GM19467 (cell line): ENCODE measurements at regions not wholly inside any gene's neighbourhood (a gene's known extent, or its start where the extent isn't known, plus 50 kb on each side); places are given as distances from the start of the nearest gene placed in this dataset.

Source experiments
- ATAC-seq: cut with Tn5 transposase; IDR thresholded peaks from one replicate; pipeline ENCODE4 v1.9.1; 2021; ENCODE audit warnings: mild to moderate bottlenecking, moderate library complexity; ENCODE audit not compliant: unreplicated experiment

- no peak for ATAC-seq
These were observed 1215.7 kb upstream of the SLC10A2 start for GRCh38 chr13:104281910-104282309.

- no peak for ATAC-seq
These were observed 1204.5 kb upstream of the SLC10A2 start for GRCh38 chr13:104270731-104271130.

GRCh38 chr13:104267206-104267811, 1201.1 kb upstream of the SLC10A2 start:
- ATAC-seq: no peak

- ATAC-seq: no peak
These were observed 1190.5 kb upstream of the SLC10A2 start for GRCh38 chr13:104256701-104257100.

- no peak for ATAC-seq
These were observed 1187.0 kb upstream of the SLC10A2 start for GRCh38 chr13:104253063-104253680.

GRCh38 chr13:104251931-104252330, 1185.7 kb upstream of the SLC10A2 start:
- ATAC-seq: no peak

GRCh38 chr13:104246955-104247354, 1180.7 kb upstream of the SLC10A2 start:
- ATAC-seq: no peak

GRCh38 chr13:104206450-104207044, 1140.3 kb upstream of the SLC10A2 start:
- ATAC-seq: no peak

GRCh38 chr13:104204177-104204576, 1138.0 kb upstream of the SLC10A2 start:
- ATAC-seq: no peak

GRCh38 chr13:104198801-104199200, 1132.6 kb upstream of the SLC10A2 start:
- no peak for ATAC-seq

GRCh38 chr13:104196611-104197010, 1130.4 kb upstream of the SLC10A2 start:
- ATAC-seq: no peak

GRCh38 chr13:104181526-104182231, 1115.5 kb upstream of the SLC10A2 start:
- no peak for ATAC-seq

GRCh38 chr13:104170980-104171555, 1104.9 kb upstream of the SLC10A2 start:
- no peak for ATAC-seq

- no peak for ATAC-seq
These were observed 1097.8 kb upstream of the SLC10A2 start for GRCh38 chr13:104163866-104164630.

GRCh38 chr13:104160536-104160935, 1094.3 kb upstream of the SLC10A2 start:
- ATAC-seq: no peak

- no peak for ATAC-seq
These were observed 1077.7 kb upstream of the SLC10A2 start for GRCh38 chr13:104143760-104144416.

- no peak for ATAC-seq
These were observed 1074.3 kb upstream of the SLC10A2 start for GRCh38 chr13:104140552-104140951.

GRCh38 chr13:104137416-104137815, 1071.2 kb upstream of the SLC10A2 start:
- no peak for ATAC-seq

GRCh38 chr13:104132849-104133248, 1066.6 kb upstream of the SLC10A2 start:
- ATAC-seq: no peak

GRCh38 chr13:104114101-104114500, 1047.9 kb upstream of the SLC10A2 start:
- no peak for ATAC-seq
